HUES48 (cell line): ENCODE measurements at regions not wholly inside any gene's neighbourhood (a gene's known extent, or its start where the extent isn't known, plus 50 kb on each side); places are given as distances from the start of the nearest gene placed in this dataset.

Source experiments
- H3K27ac ChIP-seq: one replicate; pipeline ENCODE4 v1.7.0; 2013; ENCODE audit warnings: low read depth, low read length, inconsistent platforms
- H3K27me3 ChIP-seq: 2 replicates; pipeline ENCODE4 v1.6.1; 2013; ENCODE audit warnings: mild to moderate bottlenecking, low read length; ENCODE audit not compliant: control insufficient read depth, insufficient read depth
- H3K36me3 ChIP-seq: 2 replicates; pipeline ENCODE4 v1.6.1; 2013; ENCODE audit warnings: low read length; ENCODE audit not compliant: control insufficient read depth, insufficient read depth
- H3K4me1 ChIP-seq: 2 replicates; pipeline ENCODE4 v1.6.1; 2013; ENCODE audit warnings: mild to moderate bottlenecking, low read length; ENCODE audit not compliant: control insufficient read depth, insufficient read depth
- H3K4me3 ChIP-seq: 2 replicates; pipeline ENCODE4 v1.5.1; 2013; ENCODE audit warnings: mild to moderate bottlenecking, low read depth, low read length
- H3K9ac ChIP-seq: 2 replicates; pipeline ENCODE4 v1.6.1; 2013; ENCODE audit warnings: mild to moderate bottlenecking, low read depth, low read length, moderate library complexity
- H3K9me3 ChIP-seq: 2 replicates; pipeline ENCODE4 v1.6.1; 2013; ENCODE audit warnings: low read length; ENCODE audit not compliant: control insufficient read depth, insufficient read depth

DNA sequence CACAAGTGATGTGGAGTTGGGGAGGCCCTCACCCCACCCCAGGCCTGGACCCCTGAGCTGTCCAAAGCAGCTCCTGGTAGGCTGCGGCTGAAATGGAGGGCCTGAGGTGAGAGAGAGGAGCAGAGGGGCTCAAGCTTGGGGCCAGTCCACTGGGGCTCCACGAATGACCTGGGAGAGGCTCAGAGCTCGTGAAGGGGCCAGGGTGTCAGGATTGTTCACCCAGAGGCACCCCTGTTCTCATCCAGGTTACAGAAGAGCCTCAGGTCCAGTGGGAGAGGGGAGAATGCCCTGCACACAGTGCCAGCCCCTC lies 102.2 kb upstream of the RET start:
- H3K36me3 ChIP-seq: no peaks in the 10 kb centered on the region
- no peak overlapping the region for H3K27ac ChIP-seq
- H3K9me3 ChIP-seq: no peaks in the 10 kb centered on the region
- no peaks in the 10 kb centered on the region for H3K27me3 ChIP-seq
- H3K9ac ChIP-seq: no peak overlapping the region
- no peaks in the 10 kb centered on the region for H3K4me1 ChIP-seq
- H3K4me3 ChIP-seq: no peak overlapping the region

DNA sequence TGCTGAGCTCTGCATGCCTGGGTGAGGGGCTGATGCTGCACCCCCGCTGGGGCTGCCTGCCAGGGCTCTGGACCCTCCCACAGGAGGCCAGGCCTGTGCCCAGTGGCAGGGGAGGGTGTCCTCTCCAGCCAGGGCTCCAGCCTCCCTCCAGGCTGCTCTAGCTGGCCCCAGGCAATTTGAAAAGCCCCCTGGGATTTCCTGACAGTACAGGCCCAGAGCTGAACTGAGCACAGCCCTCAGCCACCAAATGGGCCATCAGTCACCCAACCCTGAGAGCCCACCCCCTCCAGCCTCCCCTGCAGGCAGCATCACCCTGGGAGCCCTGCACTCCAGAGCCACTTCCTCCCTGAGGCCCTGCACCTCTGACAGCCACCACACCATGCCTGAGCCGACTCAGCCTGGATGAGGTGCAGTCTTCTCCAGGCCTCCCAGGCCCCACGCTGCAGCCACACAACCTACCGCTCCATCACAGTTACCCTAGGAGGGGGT lies 101.8 kb upstream of the RET start:
- H3K4me3 ChIP-seq: no peak overlapping the region
- H3K4me1 ChIP-seq: no peaks in the 10 kb centered on the region
- no peaks in the 10 kb centered on the region for H3K27me3 ChIP-seq
- no peak overlapping the region for H3K9ac ChIP-seq
- H3K9me3 ChIP-seq: no peaks in the 10 kb centered on the region
- H3K36me3 ChIP-seq: no peaks in the 10 kb centered on the region
- no peak overlapping the region for H3K27ac ChIP-seq

DNA sequence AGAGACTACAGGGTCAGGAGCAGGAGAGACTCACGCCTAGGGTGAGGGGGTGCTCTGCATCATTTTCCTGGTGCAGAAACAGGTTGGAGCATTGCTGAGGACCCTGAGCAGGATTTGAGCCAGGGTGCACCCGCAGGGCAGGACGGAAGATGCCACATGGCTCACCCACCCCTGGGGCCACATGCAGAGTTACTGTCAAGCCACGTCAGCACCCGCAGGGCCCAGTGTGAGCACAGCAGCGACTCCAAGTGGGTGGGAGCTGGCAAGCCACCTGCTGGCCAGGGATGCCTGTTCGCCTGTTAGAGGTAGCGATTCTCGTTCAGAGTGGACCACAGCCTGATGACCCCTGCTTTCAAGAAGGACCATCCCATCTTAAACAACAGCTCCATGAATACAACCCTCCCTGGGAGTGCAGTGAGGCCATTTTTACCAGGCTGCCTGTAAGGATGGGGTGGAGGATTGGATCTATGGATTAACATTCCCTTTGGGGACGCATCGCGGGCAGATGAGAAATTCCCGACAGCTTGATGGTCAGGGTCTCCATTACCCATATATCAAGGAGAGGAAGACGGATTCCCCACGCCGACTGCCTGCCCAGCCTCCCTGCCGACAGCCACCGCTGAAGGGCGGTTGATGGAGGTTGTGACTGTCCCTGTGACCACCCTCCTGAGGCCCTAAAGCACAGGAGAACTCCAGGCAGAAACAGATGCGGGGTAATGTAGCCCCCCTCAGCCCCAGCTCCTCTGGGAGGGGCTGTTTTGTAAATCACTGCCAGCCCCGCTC lies 101.1 kb upstream of the RET start:
- H3K36me3 ChIP-seq: no peaks in the 10 kb centered on the region
- H3K9me3 ChIP-seq: no peaks in the 10 kb centered on the region
- no peaks in the 10 kb centered on the region for H3K4me1 ChIP-seq
- no peak overlapping the region for H3K9ac ChIP-seq
- no peaks in the 10 kb centered on the region for H3K27me3 ChIP-seq
- H3K27ac ChIP-seq: no peak overlapping the region
- H3K4me3 ChIP-seq: no peak overlapping the region

DNA sequence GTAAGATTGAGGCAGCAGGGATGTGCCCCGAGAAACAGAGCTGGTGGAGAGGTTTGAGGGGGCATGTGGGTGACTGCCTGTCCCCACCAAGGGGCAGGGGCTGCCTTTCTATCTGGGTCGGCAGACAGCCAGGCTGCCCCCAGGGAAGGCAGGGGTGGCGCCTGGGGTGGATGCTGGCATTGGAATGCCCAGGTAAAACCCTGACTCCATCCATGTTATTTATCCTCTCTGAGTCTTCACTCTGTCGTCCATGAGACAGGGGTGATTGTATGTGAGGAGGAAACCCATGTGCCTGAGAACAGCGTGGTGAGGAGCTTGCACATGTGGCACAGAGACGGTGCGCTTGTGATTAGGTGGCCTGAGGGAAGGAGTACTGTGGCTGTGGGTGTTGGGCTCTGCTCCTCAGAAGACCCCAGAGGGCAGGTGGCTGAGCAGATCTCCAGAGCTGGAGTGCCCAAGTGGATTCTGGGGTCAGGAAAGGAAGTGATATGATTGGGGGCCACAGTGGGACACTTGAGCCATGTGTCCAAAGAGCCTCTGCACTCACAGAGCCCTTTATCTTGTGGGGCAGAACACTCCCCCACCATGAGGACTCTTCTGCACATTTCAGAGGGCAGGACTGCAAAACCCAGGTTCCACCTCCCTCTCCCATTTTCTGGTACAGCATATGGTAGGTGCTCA lies 100.4 kb upstream of the RET start:
- Histone ChIP-seq H3K27ac (no peak overlapping the region), H3K9ac (no peak overlapping the region), H3K9me3 (no peaks in the 10 kb centered on the region), H3K4me1 (no peaks in the 10 kb centered on the region), H3K4me3 (no peak overlapping the region), H3K27me3 (no peaks in the 10 kb centered on the region), H3K36me3 (no peaks in the 10 kb centered on the region)

DNA sequence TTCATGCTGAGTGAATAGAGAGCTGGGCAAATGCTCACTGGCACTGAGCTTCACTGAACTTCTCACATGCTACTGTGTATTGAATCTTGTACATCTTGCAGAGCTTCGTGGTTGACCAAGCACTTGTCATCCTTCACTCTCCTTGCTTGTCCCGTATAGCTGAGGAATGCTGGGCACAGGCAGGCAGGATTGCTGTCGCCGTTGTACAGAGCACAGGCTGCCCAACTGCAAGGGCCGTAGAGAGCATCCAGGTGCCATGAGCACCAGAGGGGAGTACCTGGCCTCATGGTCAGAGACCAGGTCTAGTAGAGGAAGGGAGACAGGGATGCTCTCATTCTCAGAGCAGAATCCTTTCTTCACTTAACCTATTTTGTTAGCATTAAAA lies 99.8 kb upstream of the RET start:
- no peak overlapping the region for H3K27ac ChIP-seq
- H3K27me3 ChIP-seq: no peaks in the 10 kb centered on the region
- H3K9ac ChIP-seq: no peak overlapping the region
- no peak overlapping the region for H3K4me3 ChIP-seq
- H3K4me1 ChIP-seq: no peaks in the 10 kb centered on the region
- H3K9me3 ChIP-seq: no peaks in the 10 kb centered on the region
- no peaks in the 10 kb centered on the region for H3K36me3 ChIP-seq

DNA sequence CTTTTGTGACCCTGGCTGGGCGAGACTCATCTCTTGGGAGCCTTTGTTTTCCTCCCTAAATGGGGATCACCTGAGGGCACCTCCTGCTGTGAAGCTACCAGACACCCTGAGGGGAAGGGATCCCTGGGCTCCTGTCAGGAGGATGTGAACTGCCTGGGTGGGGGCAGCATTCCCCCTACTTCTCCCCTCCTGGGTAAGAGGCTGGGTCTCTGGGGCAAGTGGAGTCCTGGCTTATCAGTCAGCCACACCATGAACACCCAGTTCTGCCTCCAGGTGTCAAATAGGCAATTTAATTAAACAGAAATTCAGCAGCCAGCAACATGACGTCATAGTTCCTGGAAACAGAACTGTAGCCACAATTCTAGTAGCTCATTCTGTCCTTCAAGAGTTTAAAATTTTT lies 97.7 kb upstream of the RET start:
- Histone ChIP-seq H3K27ac (no peak overlapping the region), H3K4me3 (no peak overlapping the region), H3K9me3 (no peaks in the 10 kb centered on the region), H3K9ac (no peak overlapping the region), H3K36me3 (no peaks in the 10 kb centered on the region), H3K27me3 (no peaks in the 10 kb centered on the region), H3K4me1 (no peaks in the 10 kb centered on the region)

DNA sequence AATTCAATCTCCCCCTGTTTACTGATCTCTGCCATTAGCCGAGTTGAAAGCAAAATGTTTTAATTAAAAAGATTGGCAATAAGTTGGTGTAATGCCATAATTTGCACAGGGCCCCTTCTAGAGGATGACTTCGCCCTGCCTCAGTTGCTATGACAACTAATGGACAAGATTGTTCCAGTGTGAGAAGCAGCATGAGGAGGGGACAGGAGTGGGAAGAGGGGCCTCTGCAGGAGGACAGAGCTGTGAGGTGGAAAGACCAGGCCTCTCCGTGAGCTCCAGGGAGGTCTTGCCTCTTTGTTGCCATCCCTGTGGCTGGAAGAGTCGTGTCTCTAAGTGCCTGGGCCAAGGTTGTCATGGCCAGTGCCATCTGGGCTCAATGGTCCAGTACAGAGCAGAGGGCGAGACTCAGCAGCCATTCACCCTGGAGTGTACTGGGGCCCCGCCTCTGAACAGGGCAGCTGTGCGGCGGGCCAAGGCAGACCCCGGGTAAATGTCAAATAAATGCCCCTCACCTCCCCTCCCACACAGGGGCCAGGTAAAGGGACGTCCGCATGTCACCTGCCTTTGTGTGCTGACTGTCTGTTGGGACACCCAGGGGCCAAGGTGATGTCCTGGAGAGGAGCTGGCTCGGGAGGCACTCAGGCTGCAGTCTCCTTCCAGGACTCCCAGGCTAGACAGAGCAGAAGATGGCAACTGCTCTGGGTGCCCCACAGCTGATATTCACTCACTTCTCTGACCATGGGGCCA lies 97.0 kb upstream of the RET start:
- Histone ChIP-seq H3K9me3 (no peaks in the 10 kb centered on the region), H3K4me3 (no peak overlapping the region), H3K9ac (no peak overlapping the region), H3K27ac (no peak overlapping the region), H3K27me3 (no peaks in the 10 kb centered on the region), H3K4me1 (no peaks in the 10 kb centered on the region), H3K36me3 (no peaks in the 10 kb centered on the region)

DNA sequence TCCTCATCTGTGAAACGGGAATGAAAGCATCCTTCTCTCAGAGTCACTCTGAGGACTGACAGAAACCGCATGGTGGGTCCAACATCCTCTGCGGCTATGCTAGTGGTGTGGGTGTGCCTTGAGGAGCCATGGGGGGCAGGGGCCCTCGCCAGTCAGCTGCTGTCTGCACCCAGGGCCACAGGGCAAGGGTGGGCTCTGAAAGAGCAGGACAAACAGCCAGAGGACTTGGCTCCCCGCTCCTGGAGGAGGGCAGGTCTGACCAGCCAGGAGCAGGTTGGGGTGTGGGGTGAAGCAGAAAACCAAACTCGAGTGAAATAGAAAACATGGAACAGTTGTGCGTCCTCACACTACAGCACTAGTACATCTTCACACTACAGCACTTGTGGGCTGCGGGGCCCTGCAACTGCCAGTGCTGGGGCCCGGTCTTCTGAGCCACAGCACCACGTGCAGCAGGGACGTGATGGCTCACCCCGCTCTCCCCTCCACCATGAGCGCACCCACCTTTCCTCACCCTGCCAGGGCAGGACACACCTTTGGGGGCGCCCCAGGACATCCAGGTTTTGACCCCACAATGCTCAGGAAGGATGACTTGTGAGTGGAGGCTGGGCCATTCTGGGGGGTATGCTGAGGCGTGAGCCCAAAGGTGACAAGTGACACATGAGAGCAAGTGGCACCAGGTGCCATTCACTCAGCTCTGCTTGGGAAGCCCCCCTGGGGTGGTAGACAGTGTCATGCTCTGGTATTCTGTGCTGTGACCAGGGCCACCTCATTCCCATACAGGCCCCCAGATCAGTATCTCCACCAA lies 96.1 kb upstream of the RET start:
- Histone ChIP-seq H3K27ac (no peak overlapping the region), H3K36me3 (no peaks in the 10 kb centered on the region), H3K27me3 (no peaks in the 10 kb centered on the region), H3K9me3 (no peaks in the 10 kb centered on the region), H3K4me3 (no peak overlapping the region), H3K9ac (no peak overlapping the region), H3K4me1 (no peaks in the 10 kb centered on the region)

DNA sequence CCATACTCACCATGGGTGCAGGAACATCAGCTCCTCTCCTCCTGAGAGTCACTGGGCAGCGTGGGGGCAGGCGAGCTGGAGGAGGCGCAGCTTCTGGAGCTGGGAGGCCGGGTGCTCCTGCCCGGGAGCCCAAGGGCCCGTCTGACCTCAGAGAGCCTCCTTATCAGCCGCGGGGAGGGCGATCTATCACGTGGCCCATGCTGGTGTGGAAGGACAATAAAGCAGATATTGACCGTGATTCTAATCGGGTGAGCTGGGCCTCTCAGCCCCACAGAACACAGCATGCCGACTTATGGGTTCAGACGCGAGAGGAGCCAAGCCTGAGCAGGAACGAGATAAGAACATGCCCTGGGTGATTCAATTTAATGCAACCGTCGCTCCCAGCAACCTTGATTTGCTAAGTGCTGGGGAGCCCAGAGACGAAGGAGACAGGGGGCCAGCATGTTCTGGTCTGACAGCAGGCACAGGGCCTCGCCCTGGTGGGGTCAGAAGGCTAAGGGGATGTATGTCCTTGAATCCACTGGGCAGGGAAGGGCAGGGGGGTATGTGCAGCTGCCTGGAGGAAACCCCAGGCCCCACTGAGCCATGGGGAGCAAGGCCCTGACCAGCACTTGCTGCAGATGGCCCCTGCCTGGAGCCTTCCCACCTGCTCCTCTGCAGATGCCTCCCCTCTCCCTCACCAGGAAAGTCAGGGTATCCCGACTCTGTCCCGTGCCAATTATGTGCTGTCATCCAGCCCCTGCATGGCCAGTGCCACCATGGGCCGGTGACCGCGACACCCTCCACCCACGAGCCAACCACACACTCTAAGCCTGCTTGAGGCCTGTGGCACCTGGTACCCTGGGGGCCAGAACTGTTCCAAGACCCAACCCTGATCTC lies 95.3 kb upstream of the RET start:
- no peaks in the 10 kb centered on the region for H3K36me3 ChIP-seq
- H3K27ac ChIP-seq: no peak overlapping the region
- no peaks in the 10 kb centered on the region for H3K4me1 ChIP-seq
- H3K27me3 ChIP-seq: no peaks in the 10 kb centered on the region
- no peak overlapping the region for H3K9ac ChIP-seq
- H3K4me3 ChIP-seq: no peak overlapping the region
- no peaks in the 10 kb centered on the region for H3K9me3 ChIP-seq

DNA sequence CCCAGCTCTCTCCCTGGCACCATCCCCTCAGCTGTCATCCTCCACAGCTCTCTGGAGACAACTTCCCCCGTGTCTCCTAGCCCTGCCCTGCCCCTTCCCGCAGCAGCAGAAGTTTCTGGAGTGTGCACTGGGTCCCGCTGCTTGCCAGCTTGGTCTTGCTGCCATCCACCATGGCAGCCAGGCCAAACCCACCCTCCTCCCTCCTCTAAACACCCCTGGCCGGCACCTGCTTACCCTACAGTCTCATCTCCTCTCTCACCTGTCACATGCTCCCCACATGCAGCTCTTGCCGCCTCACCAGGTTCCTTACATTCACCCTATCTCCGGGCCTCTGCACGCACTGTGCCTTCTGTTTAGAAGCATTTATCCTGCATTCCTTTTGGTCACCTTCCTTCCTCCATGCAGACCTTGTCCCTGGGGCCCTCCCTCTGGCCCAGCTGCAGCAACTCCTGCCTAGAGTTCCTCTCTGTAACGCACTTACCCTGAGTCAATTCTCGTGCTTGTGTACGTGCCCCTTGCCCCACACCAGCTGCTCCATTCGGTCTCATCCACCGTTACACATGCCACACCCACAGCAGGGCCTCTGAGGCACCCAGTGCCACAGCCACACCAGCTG lies 93.9 kb upstream of the RET start:
- Histone ChIP-seq H3K9me3 (no peaks in the 10 kb centered on the region), H3K27me3 (no peaks in the 10 kb centered on the region), H3K36me3 (no peaks in the 10 kb centered on the region), H3K9ac (no peak overlapping the region), H3K27ac (no peak overlapping the region), H3K4me3 (no peak overlapping the region), H3K4me1 (no peaks in the 10 kb centered on the region)
